Parathyroid adenoma (tissue), 2 donors: ENCODE measurements at regions not wholly inside any gene's neighbourhood (a gene's known extent, or its start where the extent isn't known, plus 50 kb on each side); places are given as distances from the start of the nearest gene placed in this dataset.
"Not testable (repeated sequence)": the region's sequence is repeated elsewhere in the genome, so short reads cannot be mapped to it uniquely, and the experiment has no call there.

ENCODE experiments used
- H2AFZ ChIP-seq: fragments of 300-600 bp; sonication (generic); one replicate; pipeline ENCODE4 v1.7.0; 2017; ENCODE audit warnings: antibody characterized with exemption, mild to moderate bottlenecking
- H3K27ac ChIP-seq: fragments of 300-600 bp; sonication (generic); one replicate; pipeline ENCODE4 v1.7.0; 2017
- H3K27me3 ChIP-seq: fragments of 300-600 bp; sonication (generic); one replicate; pipeline ENCODE4 v1.7.0; 2017; ENCODE audit warnings: low read length; ENCODE audit not compliant: control insufficient read depth, insufficient read depth
- H3K36me3 ChIP-seq: fragments of 300-600 bp; sonication (generic); one replicate; pipeline ENCODE4 v1.7.0; 2017; ENCODE audit warnings: low read length; ENCODE audit not compliant: control insufficient read depth, insufficient read depth
- H3K4me1 ChIP-seq: fragments of 300-600 bp; sonication (generic); one replicate; pipeline ENCODE4 v1.7.0; 2017; ENCODE audit warnings: control low read depth
- H3K4me2 ChIP-seq: fragments of 300-600 bp; sonication (generic); one replicate; pipeline ENCODE4 v1.7.0; 2017; ENCODE audit warnings: low read length
- H3K4me3 ChIP-seq: fragments of 300-600 bp; sonication (generic); one replicate; pipeline ENCODE4 v1.7.0; 2017; ENCODE audit warnings: low read depth, low read length
- H3K79me2 ChIP-seq: fragments of 300-600 bp; sonication (generic); one replicate; pipeline ENCODE4 v1.7.0; 2017; ENCODE audit warnings: control low read depth
- H3K9ac ChIP-seq: fragments of 300-600 bp; sonication (generic); one replicate; pipeline ENCODE4 v1.7.0; 2017; ENCODE audit warnings: mild to moderate bottlenecking
- H3K9me3 ChIP-seq: fragments of 300-600 bp; sonication (generic); one replicate; pipeline ENCODE4 v1.7.0; 2017; ENCODE audit warnings: low read length; ENCODE audit not compliant: control insufficient read depth
- CTCF ChIP-seq: fragments of 300-600 bp; sonication (generic); IDR thresholded peaks from one replicate; pipeline ENCODE4 v1.7.0; 2017; ENCODE audit warnings: antibody characterized with exemption, mild to moderate bottlenecking
- donor health status: primary hyperparathyroidism.

GRCh38 chr6:40666530-40666929, 79.4 kb upstream of the LRFN2 start:
- no peak overlapping the region for H3K4me3 ChIP-seq
- no peak overlapping the region for H2AFZ ChIP-seq
- no peaks in the 10 kb centered on the region for H3K36me3 ChIP-seq
- H3K4me2 ChIP-seq, result no peak overlapping the region
- no peaks in the 10 kb centered on the region for H3K27me3 ChIP-seq
- no peaks in the 10 kb centered on the region for H3K9me3 ChIP-seq
- H3K27ac ChIP-seq, result no peak overlapping the region
- no peaks in the 10 kb centered on the region for H3K79me2 ChIP-seq
- no peaks in the 10 kb centered on the region for H3K4me1 ChIP-seq
- no peak overlapping the region for H3K9ac ChIP-seq
- TF ChIP-seq CTCF, result no peak

GRCh38 chr6:40661726-40662125, 74.6 kb upstream of the LRFN2 start:
- Histone ChIP-seq H3K4me2 (no peak overlapping the region), H3K4me3 (no peak overlapping the region), H3K9me3 (no peaks in the 10 kb centered on the region), H3K36me3 (no peaks in the 10 kb centered on the region), H2AFZ (no peak overlapping the region), H3K79me2 (no peaks in the 10 kb centered on the region), H3K4me1 (no peaks in the 10 kb centered on the region), H3K27ac (no peak overlapping the region), H3K27me3 (no peaks in the 10 kb centered on the region), H3K9ac (no peak overlapping the region)
- TF ChIP-seq CTCF, result no peak

GRCh38 chr6:40656772-40657171, 69.6 kb upstream of the LRFN2 start:
- not testable (repeated sequence) for H3K27me3 ChIP-seq, H3K9me3 ChIP-seq, H3K9ac ChIP-seq, H3K79me2 ChIP-seq, H3K4me1 ChIP-seq, H3K4me3 ChIP-seq, H3K36me3 ChIP-seq, H2AFZ ChIP-seq, H3K4me2 ChIP-seq, H3K27ac ChIP-seq

- no peak overlapping the region for H3K4me3 ChIP-seq
- H3K27me3 ChIP-seq, result no peaks in the 10 kb centered on the region
- no peak overlapping the region for H3K4me2 ChIP-seq
- H3K79me2 ChIP-seq, result no peaks in the 10 kb centered on the region
- TF ChIP-seq CTCF, result no peak
- H2AFZ ChIP-seq, result no peak overlapping the region
- no peak overlapping the region for H3K27ac ChIP-seq
- H3K9me3 ChIP-seq, result no peaks in the 10 kb centered on the region
- H3K9ac ChIP-seq, result no peak overlapping the region
- H3K4me1 ChIP-seq, result no peaks in the 10 kb centered on the region
- H3K36me3 ChIP-seq, result no peaks in the 10 kb centered on the region
Measured at GRCh38 chr6:40654828-40655227, 67.7 kb upstream of the LRFN2 start.

- H3K4me1 ChIP-seq, result no peaks in the 10 kb centered on the region
- TF ChIP-seq CTCF, result no peak
- no peaks in the 10 kb centered on the region for H3K27me3 ChIP-seq
Measured at GRCh38 chr6:40645043-40645442, 57.9 kb upstream of the LRFN2 start.

More at GRCh38 chr6:40645043-40645442, 57.9 kb upstream of the LRFN2 start:
- no peak overlapping the region for H2AFZ ChIP-seq
- H3K27ac ChIP-seq, result no peak overlapping the region
- H3K9ac ChIP-seq, result no peak overlapping the region
- no peak overlapping the region for H3K4me2 ChIP-seq
- no peak overlapping the region for H3K4me3 ChIP-seq
- H3K36me3 ChIP-seq, result no peaks in the 10 kb centered on the region
- H3K9me3 ChIP-seq, result no peaks in the 10 kb centered on the region
- no peaks in the 10 kb centered on the region for H3K79me2 ChIP-seq
